HepG2 (cell line): ENCODE measurements at regions not wholly inside any gene's neighbourhood (a gene's known extent, or its start where the extent isn't known, plus 50 kb on each side); places are given as distances from the start of the nearest gene placed in this dataset.

Experiments
- CAMTA2 ChIP-seq: sonication (generic); formaldehyde crosslinking; IDR thresholded peaks from 2 replicates; pipeline ENCODE4 v1.4.0; 2020; ENCODE audit warnings: mild to moderate bottlenecking, missing genetic modification reagents, borderline replicate concordance
- EP300 ChIP-seq, 3 experiments: sonication (generic) in 1 of 3; formaldehyde crosslinking in 1 of 3; IDR thresholded peaks; 2 replicates each; pipeline versions ENCODE4 v1.5.1 to v1.6.1; 2011 to 2020; ENCODE audit warnings: low read depth in 2 of 3, low read length in 2 of 3, borderline replicate concordance in 1 of 3, improper control_type of control experiment in 1 of 3, mild to moderate bottlenecking in 1 of 3, missing genetic modification reagents in 1 of 3, moderate library complexity in 1 of 3
- EZH2 ChIP-seq: conservative IDR thresholded peaks from 2 replicates; pipeline ENCODE4 v1.6.1; 2012; ENCODE audit warnings: mild to moderate bottlenecking, low read depth, low read length, moderate library complexity
- KLF16 ChIP-seq, 2 experiments: sonication (generic) in 1 of 2; formaldehyde crosslinking in 1 of 2; IDR thresholded peaks; 2 replicates each; pipeline versions ENCODE4 v1.6.1 to v1.8.0; 2016 to 2023; ENCODE audit warnings: missing genetic modification reagents in 2 of 2, missing compliant biosample characterization in 1 of 2
- NFE2L2 ChIP-seq: fragments of 150-350 bp; IDR thresholded peaks from 2 replicates; pipeline ENCODE4 v1.6.1; 2014; ENCODE audit warnings: low read length
- POLR2A ChIP-seq, 2 experiments: IDR thresholded peaks; 2 replicates each; pipeline ENCODE4 v1.6.1; 2011; ENCODE audit warnings: low read depth in 2 of 2, low read length in 2 of 2, mild to moderate bottlenecking in 1 of 2, moderate library complexity in 1 of 2; ENCODE audit not compliant: insufficient read depth in 1 of 2
- SAP130 ChIP-seq: IDR thresholded peaks from 2 replicates; pipeline ENCODE4 v1.6.1; 2016; ENCODE audit warnings: low read depth
- SRSF1 ChIP-seq: fragments of 200-400 bp; formaldehyde crosslinking; optimal IDR thresholded peaks from 2 replicates; pipeline ENCODE3; 2017; ENCODE audit warnings: mild to moderate bottlenecking, low read depth, low read length, moderate library complexity
- ZNF207 ChIP-seq: fragments of 450-650 bp; IDR thresholded peaks from 2 replicates; pipeline ENCODE4 v1.6.1; 2016; ENCODE audit warnings: antibody characterized with exemption, borderline replicate concordance
- TF ChIP-seq, protein P1 (sequence below): sonication (generic); formaldehyde crosslinking; IDR thresholded peaks from 2 replicates; pipeline ENCODE4 v1.4.0; 2020; ENCODE audit warnings: missing genetic modification reagents, borderline replicate concordance

DNA sequence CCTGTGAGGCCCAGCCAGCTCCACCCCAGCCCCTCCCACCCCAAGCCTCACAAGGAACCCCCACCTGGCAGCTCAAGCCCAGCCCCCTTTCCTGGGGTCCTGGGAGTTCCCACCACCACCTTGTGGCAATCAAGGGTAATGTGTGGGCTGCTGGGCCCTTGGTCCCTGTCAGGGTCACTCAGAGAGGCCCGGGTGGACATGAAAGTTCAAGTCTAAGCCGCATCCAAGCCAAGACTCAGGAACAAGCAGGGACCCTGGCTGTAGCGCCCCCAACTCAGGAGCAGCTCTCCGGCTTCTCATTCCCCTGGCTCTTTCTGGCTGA is 106.4 kb upstream of the C14orf180 start:
- TF ChIP-seq EP300 (IDR thresholded peaks at IDR 0.05; ENCODE audit: low read depth in 2 of 2, low read length in 2 of 2), result no peak
- no peak for TF ChIP-seq EP300 (CRISPR knock-in tag; IDR thresholded peaks at IDR 0.05; ENCODE audit: borderline replicate concordance)
- TF ChIP-seq ZNF207, result no peak
- no peak for TF ChIP-seq SAP130 (CRISPR knock-in tag)
- TF ChIP-seq CAMTA2 (CRISPR knock-in tag), result no peak
- TF ChIP-seq KLF16 (CRISPR knock-in tag; IDR thresholded peaks at IDR 0.05), result no peak
- TF ChIP-seq, protein P1, sequence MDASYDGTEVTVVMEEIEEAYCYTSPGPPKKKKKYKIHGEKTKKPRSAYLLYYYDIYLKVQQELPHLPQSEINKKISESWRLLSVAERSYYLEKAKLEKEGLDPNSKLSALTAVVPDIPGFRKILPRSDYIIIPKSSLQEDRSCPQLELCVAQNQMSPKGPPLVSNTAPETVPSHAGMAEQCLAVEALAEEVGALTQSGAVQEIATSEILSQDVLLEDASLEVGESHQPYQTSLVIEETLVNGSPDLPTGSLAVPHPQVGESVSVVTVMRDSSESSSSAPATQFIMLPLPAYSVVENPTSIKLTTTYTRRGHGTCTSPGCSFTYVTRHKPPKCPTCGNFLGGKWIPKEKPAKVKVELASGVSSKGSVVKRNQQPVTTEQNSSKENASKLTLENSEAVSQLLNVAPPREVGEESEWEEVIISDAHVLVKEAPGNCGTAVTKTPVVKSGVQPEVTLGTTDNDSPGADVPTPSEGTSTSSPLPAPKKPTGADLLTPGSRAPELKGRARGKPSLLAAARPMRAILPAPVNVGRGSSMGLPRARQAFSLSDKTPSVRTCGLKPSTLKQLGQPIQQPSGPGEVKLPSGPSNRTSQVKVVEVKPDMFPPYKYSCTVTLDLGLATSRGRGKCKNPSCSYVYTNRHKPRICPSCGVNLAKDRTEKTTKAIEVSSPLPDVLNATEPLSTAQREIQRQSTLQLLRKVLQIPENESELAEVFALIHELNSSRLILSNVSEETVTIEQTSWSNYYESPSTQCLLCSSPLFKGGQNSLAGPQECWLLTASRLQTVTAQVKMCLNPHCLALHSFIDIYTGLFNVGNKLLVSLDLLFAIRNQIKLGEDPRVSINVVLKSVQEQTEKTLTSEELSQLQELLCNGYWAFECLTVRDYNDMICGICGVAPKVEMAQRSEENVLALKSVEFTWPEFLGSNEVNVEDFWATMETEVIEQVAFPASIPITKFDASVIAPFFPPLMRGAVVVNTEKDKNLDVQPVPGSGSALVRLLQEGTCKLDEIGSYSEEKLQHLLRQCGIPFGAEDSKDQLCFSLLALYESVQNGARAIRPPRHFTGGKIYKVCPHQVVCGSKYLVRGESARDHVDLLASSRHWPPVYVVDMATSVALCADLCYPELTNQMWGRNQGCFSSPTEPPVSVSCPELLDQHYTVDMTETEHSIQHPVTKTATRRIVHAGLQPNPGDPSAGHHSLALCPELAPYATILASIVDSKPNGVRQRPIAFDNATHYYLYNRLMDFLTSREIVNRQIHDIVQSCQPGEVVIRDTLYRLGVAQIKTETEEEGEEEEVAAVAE (CRISPR knock-in tag), result no peak
- TF ChIP-seq POLR2A (IDR thresholded peaks at IDR 0.05; ENCODE audit: insufficient read depth in 1 of 2, low read depth in 2 of 2, low read length in 2 of 2), result no peak
- TF ChIP-seq EZH2, result no peak
- no peak for TF ChIP-seq SRSF1
- no peak for TF ChIP-seq NFE2L2
